Osteocyte (in vitro differentiated cells): ENCODE measurements at regions not wholly inside any gene's neighbourhood (a gene's known extent, or its start where the extent isn't known, plus 50 kb on each side); places are given as distances from the start of the nearest gene placed in this dataset.
"Not testable (repeated sequence)": the region's sequence is repeated elsewhere in the genome, so short reads cannot be mapped to it uniquely, and the experiment has no call there.

Experiments used
- DNase-seq: peaks from one replicate; pipeline ENCODE4 v3.0.0; 2021; ENCODE audit warnings: mixed read lengths; ENCODE audit not compliant: unreplicated experiment; ENCODE audit errors: extremely low spot score
- H3K27ac Mint-ChIP-seq: one replicate; pipeline ENCODE4 v1.8.0; 2021; ENCODE audit warnings: mild to moderate bottlenecking, mixed read lengths; ENCODE audit not compliant: unreplicated experiment
- H3K27me3 Mint-ChIP-seq: one replicate; pipeline ENCODE4 v1.8.0; 2021; ENCODE audit warnings: mixed read lengths; ENCODE audit not compliant: unreplicated experiment
- H3K36me3 Mint-ChIP-seq: one replicate; pipeline ENCODE4 v1.8.0; 2021; ENCODE audit warnings: mixed read lengths; ENCODE audit not compliant: unreplicated experiment
- H3K4me1 Mint-ChIP-seq: one replicate; pipeline ENCODE4 v1.8.0; 2021; ENCODE audit warnings: mixed read lengths; ENCODE audit not compliant: unreplicated experiment
- H3K4me3 Mint-ChIP-seq: one replicate; pipeline ENCODE4 v1.8.0; 2021; ENCODE audit warnings: mild to moderate bottlenecking, moderate library complexity, mixed read lengths; ENCODE audit not compliant: unreplicated experiment
- H3K9me3 Mint-ChIP-seq: one replicate; pipeline ENCODE4 v1.8.0; 2021; ENCODE audit warnings: mixed read lengths; ENCODE audit not compliant: unreplicated experiment

- H3K27me3 Mint-ChIP-seq, H3K27ac Mint-ChIP-seq, H3K4me3 Mint-ChIP-seq, H3K9me3 Mint-ChIP-seq, H3K36me3 Mint-ChIP-seq, DNase-seq: not testable (repeated sequence)
- peaks cover 15% of the 10 kb centered on the region for H3K4me1 Mint-ChIP-seq
These were observed 135.7 kb upstream of the ZNF469 start for GRCh38 chr16:88246955-88247582.

GRCh38 chr16:88247583-88247966 lies 135.2 kb upstream of the ZNF469 start:
- not testable (repeated sequence) for DNase-seq, H3K27ac Mint-ChIP-seq, H3K27me3 Mint-ChIP-seq, H3K36me3 Mint-ChIP-seq, H3K9me3 Mint-ChIP-seq, H3K4me3 Mint-ChIP-seq
- H3K4me1 Mint-ChIP-seq, result peaks cover 10% of the 10 kb centered on the region

GRCh38 chr16:88248761-88249160 lies 134.0 kb upstream of the ZNF469 start:
- not testable (repeated sequence) for DNase-seq, H3K27me3 Mint-ChIP-seq, H3K27ac Mint-ChIP-seq, H3K4me1 Mint-ChIP-seq, H3K4me3 Mint-ChIP-seq, H3K36me3 Mint-ChIP-seq, H3K9me3 Mint-ChIP-seq

GRCh38 chr16:88250381-88250780 lies 132.4 kb upstream of the ZNF469 start:
- not testable (repeated sequence) for H3K4me1 Mint-ChIP-seq, H3K4me3 Mint-ChIP-seq, DNase-seq

GRCh38 chr16:88252057-88252794 lies 130.5 kb upstream of the ZNF469 start:
- H3K27ac Mint-ChIP-seq, H3K27me3 Mint-ChIP-seq, H3K4me3 Mint-ChIP-seq, DNase-seq, H3K4me1 Mint-ChIP-seq, H3K36me3 Mint-ChIP-seq: not testable (repeated sequence)
- H3K9me3 Mint-ChIP-seq, result peaks cover 10% of the 10 kb centered on the region

More at GRCh38 chr16:88250381-88250780, 132.4 kb upstream of the ZNF469 start:
- not testable (repeated sequence) for H3K36me3 Mint-ChIP-seq, H3K27me3 Mint-ChIP-seq, H3K9me3 Mint-ChIP-seq, H3K27ac Mint-ChIP-seq

- peaks cover 10% of the 10 kb centered on the region for H3K9me3 Mint-ChIP-seq
- not testable (repeated sequence) for H3K4me3 Mint-ChIP-seq, H3K36me3 Mint-ChIP-seq
These were observed 124.6 kb upstream of the ZNF469 start for GRCh38 chr16:88258141-88258540.

GRCh38 chr16:88258764-88259525 lies 123.8 kb upstream of the ZNF469 start:
- not testable (repeated sequence) for H3K4me3 Mint-ChIP-seq, H3K27me3 Mint-ChIP-seq, H3K36me3 Mint-ChIP-seq, DNase-seq
- peaks cover 10% of the 10 kb centered on the region for H3K9me3 Mint-ChIP-seq
- H3K27ac Mint-ChIP-seq, result peak overlapping the region; percentile 56
- H3K4me1 Mint-ChIP-seq, result peaks cover 26% of the 10 kb centered on the region

More at GRCh38 chr16:88258141-88258540, 124.6 kb upstream of the ZNF469 start:
- not testable (repeated sequence) for H3K27ac Mint-ChIP-seq, H3K27me3 Mint-ChIP-seq, DNase-seq
- peaks cover 22% of the 10 kb centered on the region for H3K4me1 Mint-ChIP-seq

- not testable (repeated sequence) for H3K4me3 Mint-ChIP-seq, H3K27me3 Mint-ChIP-seq, H3K36me3 Mint-ChIP-seq, DNase-seq, H3K27ac Mint-ChIP-seq
- Mint-ChIP-seq H3K4me1 (peaks cover 28% of the 10 kb centered on the region), H3K9me3 (peaks cover 10% of the 10 kb centered on the region)
These were observed 123.2 kb upstream of the ZNF469 start for GRCh38 chr16:88259538-88259937.

GRCh38 chr16:88260146-88260545 lies 122.6 kb upstream of the ZNF469 start:
- not testable (repeated sequence) for H3K4me3 Mint-ChIP-seq, H3K36me3 Mint-ChIP-seq, H3K27ac Mint-ChIP-seq, H3K27me3 Mint-ChIP-seq, DNase-seq
- Mint-ChIP-seq H3K4me1 (peaks cover 32% of the 10 kb centered on the region), H3K9me3 (peaks cover 10% of the 10 kb centered on the region)

- not testable (repeated sequence) for H3K36me3 Mint-ChIP-seq, H3K27ac Mint-ChIP-seq, DNase-seq, H3K27me3 Mint-ChIP-seq, H3K9me3 Mint-ChIP-seq, H3K4me3 Mint-ChIP-seq
- H3K4me1 Mint-ChIP-seq, result peaks cover 35% of the 10 kb centered on the region
These were observed 121.7 kb upstream of the ZNF469 start for GRCh38 chr16:88260881-88261665.

- not testable (repeated sequence) for DNase-seq, H3K9me3 Mint-ChIP-seq, H3K36me3 Mint-ChIP-seq, H3K4me3 Mint-ChIP-seq, H3K27ac Mint-ChIP-seq, H3K27me3 Mint-ChIP-seq
- peaks cover 37% of the 10 kb centered on the region for H3K4me1 Mint-ChIP-seq
These were observed 120.7 kb upstream of the ZNF469 start for GRCh38 chr16:88261814-88262605.
